ENCODE measurements at regions not wholly inside any gene's neighbourhood (a gene's known extent, or its start where the extent isn't known, plus 50 kb on each side); places are given as distances from the start of the nearest gene placed in this dataset.

DNA sequence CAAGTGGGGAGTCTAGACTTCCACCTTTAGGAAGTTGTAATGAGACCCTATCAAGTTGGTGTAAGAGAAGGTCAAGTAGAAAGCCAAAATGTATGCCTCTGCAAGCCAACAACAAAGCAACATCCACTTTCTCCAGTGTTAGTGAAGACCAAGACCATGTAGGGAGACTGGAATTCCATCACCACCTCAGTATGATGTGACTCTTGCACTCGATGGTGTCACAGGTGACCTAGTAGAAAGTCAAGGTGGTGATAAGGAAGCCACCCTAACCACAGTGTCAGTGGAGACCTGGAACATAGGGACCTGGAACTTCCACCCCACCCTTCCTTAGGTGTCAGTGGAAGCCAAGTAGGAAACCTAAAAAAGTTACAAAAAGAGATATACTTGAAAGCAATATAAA is 278.1 kb upstream of the KCNMB2 start:
- DNase-seq (ENCODE audit: low read depth) (no peak), FAIRE-seq (no peak)
- H3K27me3 ChIP-seq (ENCODE audit: control insufficient read depth, insufficient read depth, low read length), result no peaks in the 10 kb centered on the region
- no peaks in the 10 kb centered on the region for H3K36me3 ChIP-seq (ENCODE audit: control insufficient read depth, insufficient read depth, low read length)
- H3K4me3 ChIP-seq (ENCODE audit: low read depth, low read length), result no peak overlapping the region
- TF ChIP-seq, protein P1, sequence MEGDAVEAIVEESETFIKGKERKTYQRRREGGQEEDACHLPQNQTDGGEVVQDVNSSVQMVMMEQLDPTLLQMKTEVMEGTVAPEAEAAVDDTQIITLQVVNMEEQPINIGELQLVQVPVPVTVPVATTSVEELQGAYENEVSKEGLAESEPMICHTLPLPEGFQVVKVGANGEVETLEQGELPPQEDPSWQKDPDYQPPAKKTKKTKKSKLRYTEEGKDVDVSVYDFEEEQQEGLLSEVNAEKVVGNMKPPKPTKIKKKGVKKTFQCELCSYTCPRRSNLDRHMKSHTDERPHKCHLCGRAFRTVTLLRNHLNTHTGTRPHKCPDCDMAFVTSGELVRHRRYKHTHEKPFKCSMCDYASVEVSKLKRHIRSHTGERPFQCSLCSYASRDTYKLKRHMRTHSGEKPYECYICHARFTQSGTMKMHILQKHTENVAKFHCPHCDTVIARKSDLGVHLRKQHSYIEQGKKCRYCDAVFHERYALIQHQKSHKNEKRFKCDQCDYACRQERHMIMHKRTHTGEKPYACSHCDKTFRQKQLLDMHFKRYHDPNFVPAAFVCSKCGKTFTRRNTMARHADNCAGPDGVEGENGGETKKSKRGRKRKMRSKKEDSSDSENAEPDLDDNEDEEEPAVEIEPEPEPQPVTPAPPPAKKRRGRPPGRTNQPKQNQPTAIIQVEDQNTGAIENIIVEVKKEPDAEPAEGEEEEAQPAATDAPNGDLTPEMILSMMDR (IDR thresholded peaks at IDR 0.05; ENCODE audit: insufficient read depth, low read length, severe bottlenecking), result no peak

DNA sequence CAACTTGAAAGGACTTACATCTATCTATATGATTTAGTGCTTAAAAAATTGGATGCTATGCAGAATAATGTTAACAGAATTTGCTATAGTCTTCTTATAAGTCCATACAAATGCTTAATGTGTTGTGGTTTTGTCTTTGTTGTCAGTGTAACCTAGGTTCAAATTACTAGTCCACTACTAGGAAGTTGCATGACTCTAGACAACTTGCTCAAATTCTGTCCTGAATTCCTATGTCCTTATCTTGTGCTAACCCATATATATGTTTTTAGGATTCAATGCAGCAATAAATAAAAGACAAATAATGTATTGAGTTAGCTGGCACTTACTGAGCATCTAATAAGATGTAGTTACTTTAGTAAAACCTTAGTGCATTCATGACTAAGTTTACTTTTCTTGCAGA is 276.5 kb upstream of the KCNMB2 start:
- Histone ChIP-seq H3K4me3 (ENCODE audit: low read depth, low read length) (no peak overlapping the region), H3K36me3 (ENCODE audit: control insufficient read depth, insufficient read depth, low read length) (no peaks in the 10 kb centered on the region), H3K27me3 (ENCODE audit: control insufficient read depth, insufficient read depth, low read length) (no peaks in the 10 kb centered on the region)
- DNase-seq (ENCODE audit: low read depth) (no peak), FAIRE-seq (no peak)
- TF ChIP-seq, protein P1 (IDR thresholded peaks at IDR 0.05; ENCODE audit: insufficient read depth, low read length, severe bottlenecking), result no peak

DNA sequence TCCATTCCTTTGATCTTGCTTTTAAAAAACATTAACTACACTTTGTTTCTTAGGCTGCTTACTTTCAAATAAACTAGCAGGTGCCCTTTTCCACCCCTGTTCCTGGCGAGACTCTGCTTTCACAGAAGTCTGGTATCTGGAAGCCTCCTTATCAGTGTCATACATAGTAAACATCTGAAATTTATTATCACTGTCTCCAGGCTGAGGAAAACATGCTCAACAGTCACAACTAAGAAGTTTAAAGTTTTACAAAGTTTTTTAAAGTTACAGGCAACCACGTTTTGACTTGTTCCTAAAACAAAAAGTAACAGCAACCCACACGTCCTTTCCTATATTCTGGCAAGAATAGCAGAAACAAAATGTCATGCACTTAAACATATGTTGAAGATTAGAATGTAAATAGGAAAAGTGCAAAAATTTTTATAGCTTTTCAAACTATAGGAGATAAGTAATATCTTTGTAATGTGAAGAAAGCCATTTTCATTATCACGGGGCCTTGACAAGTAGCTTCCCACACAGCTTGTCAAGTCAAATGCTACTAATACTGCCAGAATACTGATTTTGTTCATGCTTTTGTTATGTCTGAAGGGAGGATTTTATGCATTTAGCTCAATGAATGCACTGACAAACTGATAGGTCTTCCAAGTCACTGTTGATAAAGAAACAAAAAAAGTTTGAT is 275.2 kb upstream of the KCNMB2 start:
- Histone ChIP-seq H3K36me3 (ENCODE audit: control insufficient read depth, insufficient read depth, low read length) (no peaks in the 10 kb centered on the region), H3K27me3 (ENCODE audit: control insufficient read depth, insufficient read depth, low read length) (no peaks in the 10 kb centered on the region), H3K4me3 (ENCODE audit: low read depth, low read length) (no peak overlapping the region)
- TF ChIP-seq, protein P1 (IDR thresholded peaks at IDR 0.05; ENCODE audit: insufficient read depth, low read length, severe bottlenecking), result no peak
- FAIRE-seq (no peak), DNase-seq (ENCODE audit: low read depth) (no peak)

DNA sequence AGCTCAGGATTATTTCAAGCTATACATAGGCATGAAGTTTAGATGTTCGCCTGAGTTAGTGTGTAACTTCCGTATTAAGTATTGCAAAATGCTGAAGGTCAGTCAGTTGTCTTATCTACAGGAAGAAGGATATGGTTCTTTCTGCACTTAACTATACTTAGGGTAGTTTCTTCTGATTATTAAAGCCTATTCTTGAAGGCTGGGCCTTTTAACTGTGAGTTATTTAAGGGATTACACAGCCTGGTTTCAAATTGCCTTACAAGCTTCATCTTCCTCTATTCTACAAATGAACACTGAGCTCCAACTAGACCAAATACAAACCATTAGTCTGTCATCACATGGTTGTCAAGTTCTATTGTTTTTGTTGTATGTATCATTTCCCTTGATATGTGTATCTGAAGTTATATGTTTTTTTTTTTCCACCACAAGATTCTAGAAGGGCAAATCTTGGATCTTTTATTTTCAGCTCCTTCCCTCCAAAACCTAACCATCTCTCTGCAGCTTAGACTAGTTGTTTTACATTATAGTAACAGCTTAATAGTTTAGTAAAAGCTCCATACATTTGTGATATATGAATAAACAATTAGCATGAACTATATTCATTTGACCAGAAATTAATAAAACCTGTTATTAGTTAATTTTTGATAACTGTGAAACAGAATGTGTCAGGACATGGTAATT is 272.9 kb upstream of the KCNMB2 start:
- DNase-seq (ENCODE audit: low read depth) (no peak), FAIRE-seq (no peak)
- no peaks in the 10 kb centered on the region for H3K36me3 ChIP-seq (ENCODE audit: control insufficient read depth, insufficient read depth, low read length)
- no peaks in the 10 kb centered on the region for H3K27me3 ChIP-seq (ENCODE audit: control insufficient read depth, insufficient read depth, low read length)
- no peak overlapping the region for H3K4me3 ChIP-seq (ENCODE audit: low read depth, low read length)
- TF ChIP-seq, protein P1 (IDR thresholded peaks at IDR 0.05; ENCODE audit: insufficient read depth, low read length, severe bottlenecking), result no peak

DNA sequence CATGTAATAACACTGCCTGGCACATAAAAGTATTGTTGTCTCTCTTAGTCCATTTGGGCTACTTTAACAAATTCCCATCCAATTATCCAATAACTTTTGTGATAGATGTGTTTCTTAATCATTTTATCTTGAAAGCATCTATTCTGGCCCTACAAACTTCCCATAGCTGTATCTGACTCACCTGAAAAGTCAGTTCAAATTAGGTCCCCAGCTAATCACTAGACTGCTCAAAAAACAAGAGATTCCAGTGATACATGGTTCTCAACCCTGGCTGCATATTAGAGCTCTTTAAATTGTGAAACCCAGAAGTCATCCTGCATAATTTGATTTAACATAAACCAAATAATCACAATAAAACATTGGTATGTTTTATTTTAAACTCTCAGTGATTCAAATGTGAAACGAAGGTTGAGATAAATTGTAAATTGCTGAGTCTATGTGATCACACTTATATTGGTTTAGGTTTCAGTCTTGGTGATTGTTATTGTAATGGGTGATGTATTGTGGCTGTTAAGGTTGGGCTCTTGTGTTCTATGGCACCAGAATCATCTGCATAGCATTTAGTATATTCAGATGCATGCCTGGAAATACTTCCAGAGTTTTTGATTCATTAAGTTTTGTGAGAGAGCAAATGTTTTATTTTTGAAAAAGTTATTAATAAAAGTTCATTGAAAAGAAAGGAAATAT is 268.9 kb upstream of the KCNMB2 start:
- DNase-seq (ENCODE audit: low read depth) (no peak), FAIRE-seq (no peak)
- H3K27me3 ChIP-seq (ENCODE audit: control insufficient read depth, insufficient read depth, low read length), result no peaks in the 10 kb centered on the region
- TF ChIP-seq, protein P1 (IDR thresholded peaks at IDR 0.05; ENCODE audit: insufficient read depth, low read length, severe bottlenecking), result no peak
- H3K36me3 ChIP-seq (ENCODE audit: control insufficient read depth, insufficient read depth, low read length), result no peaks in the 10 kb centered on the region
- no peak overlapping the region for H3K4me3 ChIP-seq (ENCODE audit: low read depth, low read length)
